ENCODE measurements at regions not wholly inside any gene's neighbourhood (a gene's known extent, or its start where the extent isn't known, plus 50 kb on each side); places are given as distances from the start of the nearest gene placed in this dataset.

DNA sequence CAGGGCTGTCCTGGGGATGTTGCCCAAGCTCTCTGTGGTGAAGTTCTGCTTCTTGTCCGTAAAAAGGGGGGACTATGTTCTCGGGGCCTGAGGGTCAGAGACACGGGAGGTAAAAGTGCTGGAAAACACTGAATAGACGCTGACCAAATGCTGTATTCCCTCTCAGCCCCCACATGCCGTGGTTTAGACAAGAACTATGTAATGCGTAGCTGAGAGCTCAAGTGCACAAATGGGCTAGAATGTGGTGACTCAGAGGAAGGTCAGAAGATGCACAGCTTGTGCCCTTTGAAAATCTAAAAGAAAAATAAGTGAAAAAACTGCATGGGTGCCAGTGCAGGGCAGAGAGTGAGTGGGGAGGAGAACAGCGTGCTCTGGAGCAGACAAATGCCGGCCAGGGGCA is 80.3 kb upstream of the MAP4K4 start:
- TF ChIP-seq, protein P1, sequence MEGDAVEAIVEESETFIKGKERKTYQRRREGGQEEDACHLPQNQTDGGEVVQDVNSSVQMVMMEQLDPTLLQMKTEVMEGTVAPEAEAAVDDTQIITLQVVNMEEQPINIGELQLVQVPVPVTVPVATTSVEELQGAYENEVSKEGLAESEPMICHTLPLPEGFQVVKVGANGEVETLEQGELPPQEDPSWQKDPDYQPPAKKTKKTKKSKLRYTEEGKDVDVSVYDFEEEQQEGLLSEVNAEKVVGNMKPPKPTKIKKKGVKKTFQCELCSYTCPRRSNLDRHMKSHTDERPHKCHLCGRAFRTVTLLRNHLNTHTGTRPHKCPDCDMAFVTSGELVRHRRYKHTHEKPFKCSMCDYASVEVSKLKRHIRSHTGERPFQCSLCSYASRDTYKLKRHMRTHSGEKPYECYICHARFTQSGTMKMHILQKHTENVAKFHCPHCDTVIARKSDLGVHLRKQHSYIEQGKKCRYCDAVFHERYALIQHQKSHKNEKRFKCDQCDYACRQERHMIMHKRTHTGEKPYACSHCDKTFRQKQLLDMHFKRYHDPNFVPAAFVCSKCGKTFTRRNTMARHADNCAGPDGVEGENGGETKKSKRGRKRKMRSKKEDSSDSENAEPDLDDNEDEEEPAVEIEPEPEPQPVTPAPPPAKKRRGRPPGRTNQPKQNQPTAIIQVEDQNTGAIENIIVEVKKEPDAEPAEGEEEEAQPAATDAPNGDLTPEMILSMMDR (optimal IDR thresholded peaks at IDR 0.05 in 1 of 3, IDR thresholded peaks at IDR 0.05 in 1 of 3, conservative IDR thresholded peaks at IDR 0.05 in 1 of 3; ENCODE audit: extremely low read depth in 1 of 3, insufficient read depth in 2 of 3, low read length in 3 of 3) = no peak
- TF ChIP-seq EZH2 (IDR thresholded peaks at IDR 0.05; ENCODE audit: low read length) = no peak

Data from keratinocyte (primary cell).